ENCODE measurements at regions not wholly inside any gene's neighbourhood (a gene's known extent, or its start where the extent isn't known, plus 50 kb on each side); places are given as distances from the start of the nearest gene placed in this dataset.
"Not testable (repeated sequence)": the region's sequence is repeated elsewhere in the genome, so short reads cannot be mapped to it uniquely, and the experiment has no call there.

GRCh38 chr4:54843946-54844345 is 186.2 kb downstream of the KIT start:
- no peak for DNase-seq

DNA sequence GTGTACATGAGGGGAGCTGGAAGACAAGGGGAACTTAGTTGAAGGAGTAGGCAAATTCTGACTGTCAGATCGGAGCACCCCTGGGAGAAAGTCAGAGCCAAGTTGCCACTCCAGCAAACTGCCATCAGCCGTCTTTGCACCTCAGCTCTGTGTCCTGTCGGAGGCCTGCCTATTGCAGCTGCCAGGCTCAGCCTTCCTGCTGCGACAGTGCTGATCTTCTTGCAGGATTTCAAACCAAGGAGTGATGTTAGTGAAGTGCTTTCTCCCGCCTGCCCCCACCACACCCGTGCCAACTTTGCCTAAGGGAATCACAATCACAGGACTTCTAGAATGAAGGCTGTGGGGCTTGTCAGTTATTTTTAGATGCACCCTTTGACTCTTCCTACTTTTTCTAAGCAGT is 185.3 kb downstream of the KIT start:
- no peak for DNase-seq

DNA sequence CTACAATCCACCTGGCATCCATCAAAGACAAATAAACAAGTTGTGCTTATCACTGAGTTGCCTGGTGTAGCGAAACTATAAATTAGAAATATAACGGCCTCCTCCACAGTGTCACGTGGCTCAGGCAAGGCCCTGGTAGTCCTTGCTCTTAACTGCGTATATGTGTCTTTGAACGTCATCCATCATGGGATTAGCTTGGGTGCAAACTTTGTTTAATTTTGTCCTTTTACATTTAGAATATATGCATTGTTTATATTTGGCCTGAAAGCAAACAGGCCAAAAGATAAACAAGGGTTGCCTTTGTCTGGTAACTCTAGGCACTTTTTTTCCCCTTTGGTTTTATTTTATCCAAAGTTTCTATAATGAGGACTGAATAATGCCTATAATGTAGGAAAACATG is 184.9 kb downstream of the KIT start:
- no peak for DNase-seq

- DNase-seq, result no peak
Observed at GRCh38 chr4:54842226-54842625, 184.5 kb downstream of the KIT start.

- DNase-seq, result no peak
Observed at GRCh38 chr4:54840992-54841768, 183.4 kb downstream of the KIT start.

DNA sequence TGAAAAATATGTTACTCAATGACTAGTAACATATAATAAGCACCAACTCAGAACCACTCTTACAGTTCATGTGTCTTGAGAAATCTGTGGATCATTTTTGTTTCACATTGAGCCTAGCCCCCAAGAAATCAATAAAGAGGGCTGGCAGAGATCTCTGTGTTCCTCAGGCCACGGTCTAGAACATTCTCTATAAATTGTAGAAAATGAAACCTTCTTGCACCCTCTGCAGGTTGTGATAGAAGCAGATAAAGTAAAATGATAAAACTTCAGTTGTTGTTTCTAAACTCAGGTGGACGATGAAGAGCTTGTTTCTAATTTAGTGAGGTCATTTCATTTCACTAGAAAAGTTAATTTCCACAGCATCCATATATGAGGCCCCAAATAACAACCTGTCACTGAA is 182.7 kb downstream of the KIT start:
- DNase-seq, result no peak

DNA sequence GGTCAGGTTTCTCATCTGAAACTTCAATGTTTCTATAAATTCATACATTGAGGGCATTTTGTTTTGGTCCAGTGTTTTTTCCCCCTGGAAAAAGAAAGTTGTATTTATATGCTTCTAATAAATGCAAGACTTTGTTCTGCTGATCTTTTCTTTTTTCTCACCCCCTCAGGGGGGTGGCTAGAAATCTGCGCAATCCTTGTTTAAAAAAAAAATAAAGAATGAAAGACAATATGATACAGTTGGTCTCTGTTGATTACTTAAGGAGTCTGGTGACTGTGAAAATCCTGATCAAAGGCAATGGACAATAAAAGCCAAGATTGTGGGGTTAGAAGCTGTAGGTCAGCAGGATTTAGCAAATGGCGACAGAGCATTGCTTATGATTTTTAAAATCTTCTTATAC is 180.5 kb downstream of the KIT start:
- no peak for DNase-seq

DNA sequence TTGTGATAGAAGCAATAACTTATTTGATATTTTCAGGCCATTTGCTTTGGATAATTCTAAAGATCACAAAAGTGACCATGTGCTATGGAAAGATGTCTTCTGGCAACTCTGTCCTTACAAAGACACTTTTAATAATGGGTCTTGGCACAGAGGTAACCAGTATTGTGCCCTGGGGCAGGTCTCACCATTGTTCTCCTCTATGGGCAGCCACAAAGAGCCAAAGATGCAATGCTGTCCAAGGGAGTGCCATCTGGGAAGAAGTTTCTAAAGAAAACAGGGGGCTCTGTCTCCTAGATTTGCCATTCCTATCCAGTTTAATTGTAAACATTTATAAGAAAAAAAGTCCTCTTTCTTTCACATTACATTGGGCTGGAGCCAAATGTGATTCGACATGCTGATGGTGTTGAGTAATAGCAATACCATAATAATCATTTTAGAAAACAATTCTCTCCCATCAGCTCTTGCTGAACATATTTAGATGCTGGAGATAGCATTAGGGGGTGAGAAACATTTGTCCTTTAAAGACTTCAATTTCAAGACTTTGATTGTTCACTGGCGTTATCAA is 179.9 kb downstream of the KIT start:
- DNase-seq, result no peak

DNA sequence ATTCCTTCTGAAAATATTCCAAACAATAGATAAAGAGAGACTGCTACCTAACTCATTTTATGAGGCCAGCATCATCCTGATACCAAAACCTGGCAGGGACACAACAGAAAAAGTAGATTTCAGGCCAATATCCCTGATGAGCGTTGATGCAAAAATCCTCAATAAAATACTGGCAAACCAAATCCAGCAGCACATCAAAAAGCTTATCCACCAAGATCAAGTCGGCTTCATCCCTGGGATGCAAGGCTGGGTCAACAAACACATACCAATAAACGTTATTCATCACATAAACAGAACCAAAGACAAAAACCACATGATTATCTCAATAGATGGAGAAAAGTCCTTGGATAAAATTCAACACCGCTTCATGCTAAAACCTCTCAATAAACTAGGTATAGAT is 170.6 kb downstream of the KIT start:
- DNase-seq, result not testable (repeated sequence)

DNA sequence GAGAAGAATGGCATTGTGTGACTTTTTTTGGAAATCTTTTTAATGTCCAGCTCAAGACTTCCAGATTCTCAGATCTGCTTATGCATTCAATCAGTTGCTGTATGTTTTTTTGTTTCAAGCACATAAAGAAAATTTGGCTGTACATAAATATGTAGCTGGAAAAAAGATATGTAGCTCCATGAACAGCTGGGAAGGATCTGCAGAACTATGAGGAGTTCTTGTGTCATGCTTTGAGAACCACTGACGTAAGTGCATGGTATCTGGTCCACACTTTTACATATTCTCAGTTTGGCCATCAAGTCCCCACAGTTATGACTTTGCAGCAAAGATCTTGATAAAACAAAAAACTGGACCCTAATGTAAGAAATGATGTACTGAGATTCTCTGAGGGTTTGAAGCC is 165.9 kb downstream of the KIT start:
- no peak for DNase-seq

DNA sequence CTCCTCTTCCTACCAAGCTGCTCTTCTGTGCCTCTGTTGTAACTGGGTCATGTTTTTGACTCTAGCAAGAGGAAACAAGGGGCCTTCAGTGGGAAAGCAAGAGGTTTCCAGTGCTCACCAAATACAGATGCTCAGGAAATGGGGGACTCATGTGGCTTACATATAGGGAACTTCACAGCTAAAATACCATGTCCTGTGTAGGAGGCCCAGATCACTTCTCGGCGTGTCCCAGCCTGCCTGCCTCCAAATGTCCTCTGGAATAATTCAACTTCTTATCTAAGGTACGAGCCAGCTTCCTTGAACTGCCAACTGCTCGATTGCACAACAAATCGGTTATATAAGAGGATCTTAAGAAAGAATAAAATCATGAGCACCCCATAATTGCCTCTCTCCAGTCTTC is 161.3 kb downstream of the KIT start:
- no peak for DNase-seq

DNA sequence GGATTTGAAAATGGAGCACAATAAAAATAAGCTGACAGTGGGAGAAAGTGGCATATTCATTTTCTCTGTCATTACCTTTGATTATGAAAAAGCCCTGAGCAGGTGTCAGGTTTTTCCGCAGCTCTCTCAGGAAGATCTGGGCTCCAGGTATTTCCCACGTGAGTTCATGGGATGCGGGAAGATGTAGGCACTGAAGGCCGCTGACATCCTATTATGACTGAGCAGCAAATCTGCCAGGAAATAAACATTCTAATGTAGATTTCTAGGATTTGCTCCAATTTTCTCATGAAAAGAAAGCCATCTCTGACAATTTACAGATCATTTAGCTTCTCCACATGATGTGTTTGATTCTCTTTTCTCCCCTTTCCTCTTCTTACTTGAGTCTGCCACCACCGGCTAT is 160.7 kb downstream of the KIT start:
- peak in 1 of 2 experiments; percentile 17 for DNase-seq

DNA sequence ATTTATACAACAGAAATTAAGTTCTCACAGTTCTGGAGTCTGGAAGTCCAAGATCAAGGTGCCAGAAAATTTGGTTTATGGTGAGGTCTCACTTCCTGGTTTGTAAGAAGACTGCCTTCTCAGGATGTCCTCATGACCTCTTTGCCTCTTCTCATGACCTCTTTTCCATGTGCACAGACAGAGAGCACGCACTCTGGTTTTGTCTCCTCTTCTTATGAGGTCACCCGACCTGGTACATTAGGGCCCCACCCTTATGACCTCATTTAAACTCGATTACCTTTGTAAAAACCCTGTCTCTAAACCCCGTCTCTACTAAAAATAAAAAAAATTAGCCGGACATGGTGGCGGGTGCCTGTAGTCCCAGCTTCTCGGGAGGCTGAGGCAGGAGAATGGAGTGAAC is 155.9 kb downstream of the KIT start:
- DNase-seq, result no peak

GRCh38 chr4:54806351-54806750 is 148.6 kb downstream of the KIT start:
- DNase-seq, result no peak

- no peak for DNase-seq
Observed at GRCh38 chr4:54802336-54802735, 144.6 kb downstream of the KIT start.

- no peak for DNase-seq
Observed at GRCh38 chr4:54800831-54801530, 143.2 kb downstream of the KIT start.

- no peak for DNase-seq
Observed at GRCh38 chr4:54794579-54794978, 136.8 kb downstream of the KIT start.

DNA sequence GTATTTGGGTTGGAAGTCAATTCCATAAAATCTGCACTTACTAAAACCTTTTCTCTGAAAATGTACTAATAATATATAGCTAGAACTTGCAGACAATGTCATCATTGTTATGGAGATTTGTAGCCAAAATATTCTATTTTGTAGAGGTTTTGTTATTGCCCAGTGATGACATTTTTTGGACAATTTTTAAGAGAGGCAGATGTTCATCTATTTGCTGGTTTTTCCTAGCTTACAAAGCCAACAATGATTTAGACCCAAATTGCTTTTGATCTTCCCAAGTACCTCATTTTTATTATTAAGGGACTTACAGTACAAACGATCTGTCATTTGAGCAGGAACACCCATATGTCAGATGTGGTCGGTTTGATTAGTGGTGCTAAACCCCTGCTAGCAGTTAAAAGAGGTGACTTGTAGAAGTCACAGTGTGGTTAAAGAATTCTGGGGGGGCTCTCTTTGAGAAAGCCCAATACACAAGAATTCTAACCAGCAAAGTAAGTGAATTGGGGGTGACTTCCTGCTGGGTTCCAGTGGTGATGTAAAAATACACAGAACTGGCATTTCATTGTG is 136.2 kb downstream of the KIT start:
- no peak for DNase-seq

All from NCI-H2081 (cell line).